HG02623 (cell line): ENCODE measurements at regions not wholly inside any gene's neighbourhood (a gene's known extent, or its start where the extent isn't known, plus 50 kb on each side); places are given as distances from the start of the nearest gene placed in this dataset.
"Not testable (repeated sequence)": the region's sequence is repeated elsewhere in the genome, so short reads cannot be mapped to it uniquely, and the experiment has no call there.

Source experiments
- ATAC-seq: cut with Tn5 transposase; IDR thresholded peaks from one replicate; pipeline ENCODE4 v1.9.1; 2021; ENCODE audit warnings: moderate library complexity; ENCODE audit not compliant: unreplicated experiment

GRCh38 chr5:83889971-83890745 lies 169.5 kb upstream of the HAPLN1 start:
- no peak for ATAC-seq

GRCh38 chr5:83877911-83878706 lies 157.5 kb upstream of the HAPLN1 start:
- ATAC-seq: no peak

GRCh38 chr5:83871533-83872395 lies 151.1 kb upstream of the HAPLN1 start:
- ATAC-seq: no peak

GRCh38 chr5:83866181-83866580 lies 145.5 kb upstream of the HAPLN1 start:
- ATAC-seq: no peak

GRCh38 chr5:83865579-83865978 lies 144.9 kb upstream of the HAPLN1 start:
- ATAC-seq: no peak

- no peak for ATAC-seq
Observed at GRCh38 chr5:83864652-83865051, 144.0 kb upstream of the HAPLN1 start.

- no peak for ATAC-seq
Observed at GRCh38 chr5:83857341-83857740, 136.7 kb upstream of the HAPLN1 start.

- no peak for ATAC-seq
Observed at GRCh38 chr5:83856881-83857280, 136.2 kb upstream of the HAPLN1 start.

- not testable (repeated sequence) for ATAC-seq
Observed at GRCh38 chr5:83850412-83850811, 129.8 kb upstream of the HAPLN1 start.

- ATAC-seq: no peak
Observed at GRCh38 chr5:83848941-83849340, 128.3 kb upstream of the HAPLN1 start.

GRCh38 chr5:83846624-83847350 lies 126.1 kb upstream of the HAPLN1 start:
- no peak for ATAC-seq

- peak; percentile 98 for ATAC-seq
Observed at GRCh38 chr5:83844449-83845068, 123.9 kb upstream of the HAPLN1 start.

GRCh38 chr5:83839788-83840187 lies 119.1 kb upstream of the HAPLN1 start:
- no peak for ATAC-seq

- ATAC-seq: no peak
Observed at GRCh38 chr5:83839256-83839655, 118.6 kb upstream of the HAPLN1 start.

GRCh38 chr5:83837265-83837907 lies 116.7 kb upstream of the HAPLN1 start:
- no peak for ATAC-seq

GRCh38 chr5:83834306-83834705 lies 113.7 kb upstream of the HAPLN1 start:
- no peak for ATAC-seq

GRCh38 chr5:83831834-83832233 lies 111.2 kb upstream of the HAPLN1 start:
- no peak for ATAC-seq

- ATAC-seq: no peak
Observed at GRCh38 chr5:83827111-83827557, 106.5 kb upstream of the HAPLN1 start.

GRCh38 chr5:83817591-83817990 lies 96.9 kb upstream of the HAPLN1 start:
- ATAC-seq: no peak

- no peak for ATAC-seq
Observed at GRCh38 chr5:83815661-83816060, 95.0 kb upstream of the HAPLN1 start.
